Sigmoid colon (tissue), 4 donors: ENCODE measurements at regions not wholly inside any gene's neighbourhood (a gene's known extent, or its start where the extent isn't known, plus 50 kb on each side); places are given as distances from the start of the nearest gene placed in this dataset.

ENCODE experiments used
- CTCF ChIP-seq, 4 experiments: fragments of 450-650 bp in 3 of 4; fragments of 200-600 bp in 1 of 4; IDR thresholded peaks; one replicate each; pipeline ENCODE4 v1.5.1; 2016 to 2019; ENCODE audit warnings: antibody characterized with exemption in 4 of 4, mild to moderate bottlenecking in 3 of 4, moderate library complexity in 2 of 4
- EP300 ChIP-seq, 4 donors: sonication (generic); formaldehyde crosslinking; IDR thresholded peaks; one replicate each; pipeline ENCODE4 v1.6.1; 2017; ENCODE audit warnings: antibody characterized with exemption in 4 of 4

GRCh38 chr13:24038841-24039330 is 121.6 kb upstream of the SPATA13 start:
- TF ChIP-seq CTCF (IDR thresholded peaks at IDR 0.05) (no peak), EP300 (IDR thresholded peaks at IDR 0.05) (no peak)
